Endothelial cell of umbilical vein (primary cell): ENCODE measurements at regions not wholly inside any gene's neighbourhood (a gene's known extent, or its start where the extent isn't known, plus 50 kb on each side); places are given as distances from the start of the nearest gene placed in this dataset.
"Not testable (repeated sequence)": the region's sequence is repeated elsewhere in the genome, so short reads cannot be mapped to it uniquely, and the experiment has no call there.

ENCODE experiments used
- BruUV-seq: library from RNA; stranded (reverse); fragments of 400-500 nt; replicated peaks from 2 replicates; lab custom pipeline; 2021; lab: Mats Ljungman, UMichigan
- CTCF ChIA-PET: fragments of 300-600, 350-600 bp; sonication (Branson Sonifier 250); formaldehyde crosslinking; loops from one replicate; lab custom pipeline; 2021; ENCODE audit warnings: antibody characterized with exemption, inconsistent platforms; lab: Charles Lee
- POLR2A ChIA-PET: fragments of 300-600, 350-600 bp; sonication (Branson Sonifier 250); formaldehyde crosslinking; loops from one replicate; lab custom pipeline; 2021; ENCODE audit warnings: antibody characterized with exemption, inconsistent platforms; lab: Charles Lee
- DNase-seq: peaks from one replicate; pipeline ENCODE4 v3.0.0-alpha.2; 2011; ENCODE audit warnings: low read depth, low spot score
- FAIRE-seq: peaks from 2 replicates; lab custom pipeline; 2011; peaks lifted over from hg19 to GRCh38; lab: Jason Lieb, UNC
- H2AFZ ChIP-seq: 2 replicates; pipeline ENCODE4 v1.6.0; 2012; ENCODE audit warnings: low read depth, low read length, control low read depth, inconsistent platforms
- H3K27ac ChIP-seq: 2 replicates; pipeline ENCODE4 v1.5.1; 2011; ENCODE audit warnings: low read depth, mild to moderate bottlenecking, control low read depth, low read length, moderate library complexity; ENCODE audit not compliant: insufficient read depth
- H3K27me3 ChIP-seq, 2 experiments: 2 replicates each; pipeline versions ENCODE4 v1.6.0 to v1.6.1; 2011; ENCODE audit warnings: low read length in 2 of 2, mixed read lengths in 1 of 2; ENCODE audit not compliant: control insufficient read depth in 2 of 2, insufficient read depth in 2 of 2
- H3K36me3 ChIP-seq, 2 experiments: 2 replicates in 1 of 2; 3 replicates in 1 of 2; pipeline ENCODE4 v1.5.1; 2011; ENCODE audit warnings: low read length in 2 of 2, mild to moderate bottlenecking in 1 of 2, moderate library complexity in 1 of 2; ENCODE audit not compliant: control insufficient read depth in 2 of 2, insufficient read depth in 2 of 2; ENCODE audit errors: extremely low read depth in 1 of 2
- H3K4me1 ChIP-seq: 3 replicates; pipeline ENCODE4 v1.5.1; 2011; ENCODE audit warnings: mild to moderate bottlenecking, low read length; ENCODE audit not compliant: control insufficient read depth, insufficient read depth; ENCODE audit errors: extremely low read depth
- H3K4me2 ChIP-seq: 2 replicates; pipeline ENCODE4 v1.6.1; 2011; ENCODE audit warnings: low read length, control low read depth, mixed read lengths; ENCODE audit not compliant: insufficient read depth
- H3K4me3 ChIP-seq, 3 experiments: fragments of 200-600 bp in 1 of 3; sonication (generic), shearing (Covaris generic) in 1 of 3; replicated peaks in 1 of 3; 2 replicates each; pipeline ENCODE4 v1.5.1; 2011 to 2016; ENCODE audit warnings: control low read depth in 3 of 3, low read length in 3 of 3, mild to moderate bottlenecking in 2 of 3, inconsistent platforms in 1 of 3, low read depth in 1 of 3, moderate library complexity in 1 of 3; ENCODE audit not compliant: insufficient read depth in 1 of 3
- H3K79me2 ChIP-seq: 2 replicates; pipeline ENCODE4 v1.6.0; 2012; ENCODE audit warnings: low read length, inconsistent platforms; ENCODE audit not compliant: control insufficient read depth, insufficient read depth
- H3K9ac ChIP-seq: replicated peaks from 2 replicates; pipeline ENCODE3; 2011; ENCODE audit warnings: low read length, control low read depth; ENCODE audit not compliant: insufficient read depth; ENCODE audit errors: extremely low read depth
- H3K9me1 ChIP-seq: replicated peaks from 3 replicates; pipeline ENCODE4 v1.6.0; 2011; ENCODE audit warnings: mild to moderate bottlenecking, low read length; ENCODE audit not compliant: control insufficient read depth, insufficient read depth; ENCODE audit errors: extremely low read depth
- H3K9me3 ChIP-seq: replicated peaks from 2 replicates; pipeline ENCODE4 v1.5.1; 2012; ENCODE audit warnings: low read length, inconsistent platforms; ENCODE audit not compliant: control insufficient read depth, insufficient read depth
- H4K20me1 ChIP-seq: replicated peaks from 2 replicates; pipeline ENCODE3; 2011; ENCODE audit warnings: mild to moderate bottlenecking, low read length; ENCODE audit not compliant: control insufficient read depth, insufficient read depth; ENCODE audit errors: extremely low read depth
- FOS ChIP-seq: IDR thresholded peaks from 2 replicates; pipeline ENCODE4 v1.6.1; 2011; ENCODE audit warnings: mild to moderate bottlenecking, low read length, moderate library complexity, borderline replicate concordance; ENCODE audit not compliant: insufficient read depth
- MYC ChIP-seq: IDR thresholded peaks from one replicate; pipeline ENCODE4 v1.6.1; 2011; ENCODE audit warnings: mild to moderate bottlenecking, low read depth, low read length
- dilution Hi-C: fragments of 300-500 bp; cut with MboI; formaldehyde crosslinking; loops from one replicate; pipeline ENCODE4 v1.15.0; 2019; ENCODE audit warnings: low sequenced_read_pairs; ENCODE audit not compliant: extremely low pct_ligation_motif_present
- intact Hi-C: fragments of 100-400 bp; cut with micrococcal nuclease; formaldehyde crosslinking; loops from one replicate; pipeline ENCODE4 v1.10.0; 2022
- TF ChIP-seq, protein P1 (sequence below), 2 donors: IDR thresholded peaks; 1 replicate in 1 of 2; 2 replicates in 1 of 2; pipeline ENCODE4 v1.5.1; 2011; ENCODE audit warnings: low read length in 2 of 2, mild to moderate bottlenecking in 2 of 2, moderate library complexity in 2 of 2, control low read depth in 1 of 2, inconsistent platforms in 1 of 2, low read depth in 1 of 2; ENCODE audit not compliant: insufficient read depth in 1 of 2; ENCODE audit errors: extremely low read depth in 1 of 2

DNA sequence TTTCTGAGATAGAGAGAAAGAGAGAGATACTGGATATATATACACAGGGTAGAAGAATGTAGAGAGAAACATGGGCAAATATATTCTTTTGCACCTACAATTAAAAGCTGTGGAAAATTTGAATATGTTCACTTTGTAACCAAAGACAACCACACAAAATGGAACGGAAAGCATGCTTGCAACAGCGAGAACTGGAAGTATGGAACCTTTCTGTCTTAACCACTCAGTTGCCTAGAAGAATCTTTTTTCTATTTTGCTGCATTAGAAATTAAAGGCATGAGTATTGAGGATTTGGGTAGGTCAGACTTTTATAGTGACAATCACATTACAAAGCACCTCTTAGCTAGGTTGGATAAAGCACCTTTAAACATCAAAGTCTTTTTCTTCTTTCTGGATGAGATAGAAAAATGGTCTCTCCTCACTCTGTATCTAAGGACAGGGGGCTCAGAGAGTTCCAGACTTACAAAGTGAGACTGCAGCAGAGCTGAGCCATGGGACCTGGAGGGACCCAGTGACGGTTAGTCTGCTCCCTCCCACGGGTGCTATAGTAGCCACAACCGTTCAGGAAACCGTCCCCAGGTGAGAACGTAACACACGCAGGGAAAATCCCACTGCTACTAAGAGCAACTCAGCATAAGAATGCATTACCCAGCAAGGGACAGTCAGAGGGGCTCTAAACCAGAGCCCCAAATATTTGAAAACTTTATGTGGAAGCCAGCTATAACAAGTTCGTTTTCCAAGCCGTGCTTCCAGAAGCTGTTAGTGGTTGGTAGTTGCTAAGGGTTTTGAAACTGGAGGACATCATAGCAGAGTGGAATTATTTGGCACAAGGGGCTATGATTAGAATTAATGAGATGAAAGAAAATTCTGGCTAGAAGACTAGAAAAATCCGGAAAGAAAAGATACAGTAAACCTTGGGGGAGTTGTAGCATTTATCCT lies 97.1 kb downstream of the DAD1 start:
- no peaks in the 10 kb centered on the region for H3K4me1 ChIP-seq
- H3K9ac ChIP-seq: no peak overlapping the region
- H3K36me3 ChIP-seq: no peaks in the 10 kb centered on the region
- POLR2A ChIA-PET: no interaction called here
- no peak overlapping the region for H3K27ac ChIP-seq
- CTCF ChIA-PET: no interaction called here
- BruUV-seq: no TSS peak
- H3K9me1 ChIP-seq: no peaks in the 10 kb centered on the region
- peaks cover 35 to 66% of the 10 kb centered on the region in 2 experiments for H3K27me3 ChIP-seq
- H3K4me3 ChIP-seq: no peak overlapping the region
- no peak overlapping the region for H3K4me2 ChIP-seq
- H3K9me3 ChIP-seq: no peaks in the 10 kb centered on the region
- H4K20me1 ChIP-seq: no peaks in the 10 kb centered on the region
- DNase-seq: no peak
- H3K79me2 ChIP-seq: no peaks in the 10 kb centered on the region
- TF ChIP-seq MYC: no peak
- TF ChIP-seq FOS: no peak
- TF ChIP-seq, protein P1, sequence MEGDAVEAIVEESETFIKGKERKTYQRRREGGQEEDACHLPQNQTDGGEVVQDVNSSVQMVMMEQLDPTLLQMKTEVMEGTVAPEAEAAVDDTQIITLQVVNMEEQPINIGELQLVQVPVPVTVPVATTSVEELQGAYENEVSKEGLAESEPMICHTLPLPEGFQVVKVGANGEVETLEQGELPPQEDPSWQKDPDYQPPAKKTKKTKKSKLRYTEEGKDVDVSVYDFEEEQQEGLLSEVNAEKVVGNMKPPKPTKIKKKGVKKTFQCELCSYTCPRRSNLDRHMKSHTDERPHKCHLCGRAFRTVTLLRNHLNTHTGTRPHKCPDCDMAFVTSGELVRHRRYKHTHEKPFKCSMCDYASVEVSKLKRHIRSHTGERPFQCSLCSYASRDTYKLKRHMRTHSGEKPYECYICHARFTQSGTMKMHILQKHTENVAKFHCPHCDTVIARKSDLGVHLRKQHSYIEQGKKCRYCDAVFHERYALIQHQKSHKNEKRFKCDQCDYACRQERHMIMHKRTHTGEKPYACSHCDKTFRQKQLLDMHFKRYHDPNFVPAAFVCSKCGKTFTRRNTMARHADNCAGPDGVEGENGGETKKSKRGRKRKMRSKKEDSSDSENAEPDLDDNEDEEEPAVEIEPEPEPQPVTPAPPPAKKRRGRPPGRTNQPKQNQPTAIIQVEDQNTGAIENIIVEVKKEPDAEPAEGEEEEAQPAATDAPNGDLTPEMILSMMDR (IDR thresholded peaks at IDR 0.05; ENCODE audit: extremely low read depth in 1 of 2, insufficient read depth in 1 of 2, low read depth in 1 of 2, low read length in 2 of 2): no peak
- FAIRE-seq: no peak
- H2AFZ ChIP-seq: no peak overlapping the region
- dilution Hi-C loops (no loop called here), intact Hi-C loops (no loop called here)

DNA sequence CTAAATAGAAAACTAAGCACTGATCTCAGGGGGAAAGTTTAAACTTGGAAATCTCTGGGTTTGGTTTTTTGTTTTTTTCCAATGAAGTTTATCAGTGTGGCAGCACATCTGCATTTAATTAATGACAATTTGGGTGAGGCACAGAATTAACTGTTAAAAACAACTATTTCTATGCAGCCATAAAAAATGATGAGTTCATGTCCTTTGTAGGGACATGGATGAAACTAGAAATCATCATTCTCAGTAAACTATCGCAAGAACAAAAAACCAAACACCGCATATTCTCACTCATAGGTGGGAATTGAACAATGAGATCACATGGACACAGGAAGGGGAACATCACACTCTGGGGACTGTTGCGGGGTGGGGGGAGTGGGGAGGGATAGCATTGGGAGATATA lies 98.0 kb downstream of the DAD1 start:
- CTCF ChIA-PET, DNase-seq, H3K9me3 ChIP-seq, intact Hi-C loops, H2AFZ ChIP-seq, H3K4me1 ChIP-seq, H3K79me2 ChIP-seq, FAIRE-seq, POLR2A ChIA-PET, H3K4me3 ChIP-seq, H3K9ac ChIP-seq, H3K36me3 ChIP-seq, dilution Hi-C loops, H3K4me2 ChIP-seq, H4K20me1 ChIP-seq, BruUV-seq, H3K27ac ChIP-seq, H3K9me1 ChIP-seq: not testable (repeated sequence)
- peaks cover 44 to 64% of the 10 kb centered on the region in 2 experiments for H3K27me3 ChIP-seq
